Erythroblast (primary cell): ENCODE measurements at regions not wholly inside any gene's neighbourhood (a gene's known extent, or its start where the extent isn't known, plus 50 kb on each side); places are given as distances from the start of the nearest gene placed in this dataset.

Experiments
- GATA1 ChIP-seq: IDR thresholded peaks from 2 replicates; pipeline ENCODE4 v1.6.1; 2011; ENCODE audit warnings: low read depth, mild to moderate bottlenecking, control low read depth, low read length, moderate library complexity
- POLR2A ChIP-seq: IDR thresholded peaks from 2 replicates; pipeline ENCODE4 v1.6.1; 2011; ENCODE audit warnings: mild to moderate bottlenecking, low read length

DNA sequence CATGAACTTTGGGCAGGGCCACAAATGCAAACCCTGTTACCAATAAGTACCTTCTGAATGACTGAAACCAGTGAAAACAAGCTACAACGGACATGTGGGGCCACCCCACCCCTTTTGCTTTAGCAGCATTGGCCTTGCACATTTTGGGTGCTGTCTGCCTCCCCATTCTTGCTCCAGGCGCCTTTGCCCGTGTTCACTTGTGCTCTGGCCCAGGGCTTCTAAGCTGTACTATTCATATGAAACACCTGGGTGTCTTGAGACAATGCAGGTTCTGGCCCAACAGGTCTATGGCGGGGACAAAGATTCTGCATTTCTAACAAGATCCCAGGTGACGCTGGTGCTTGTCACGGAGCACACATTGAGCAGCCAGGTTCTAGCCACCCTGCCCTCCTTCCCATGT, 96.5 kb upstream of the SDK1 start:
- TF ChIP-seq POLR2A (no peak), GATA1 (no peak)
